Lung (tissue), 11 donors: ENCODE measurements at regions not wholly inside any gene's neighbourhood (a gene's known extent, or its start where the extent isn't known, plus 50 kb on each side); places are given as distances from the start of the nearest gene placed in this dataset.
"Not testable (repeated sequence)": the region's sequence is repeated elsewhere in the genome, so short reads cannot be mapped to it uniquely, and the experiment has no call there.

ENCODE experiments used
- ATAC-seq: fragments of 200-7000 bp; cut with Tn5 transposase; one replicate; pipeline ENCODE4 v1.9.1; 2020; ENCODE audit warnings: moderate number of reproducible peaks; ENCODE audit not compliant: insufficient read depth, low FRiP score
- DNase-seq, 3 donors: peaks; one replicate each; pipeline ENCODE4 v3.0.0-alpha.2; 2013 to 2017
- H3K27ac ChIP-seq, 2 donors: one replicate each; pipeline ENCODE4 v1.5.1; 2013; ENCODE audit warnings: mild to moderate bottlenecking in 2 of 2, moderate library complexity in 2 of 2, control low read depth in 1 of 2, inconsistent platforms in 1 of 2, low read depth in 1 of 2, low read length in 1 of 2
- H3K27me3 ChIP-seq, 3 donors: one replicate each; pipeline ENCODE4 v1.5.1; 2013; ENCODE audit warnings: low read length in 2 of 3; ENCODE audit not compliant: control insufficient read depth in 3 of 3, insufficient read depth in 3 of 3
- H3K36me3 ChIP-seq, 4 donors: one replicate each; pipeline ENCODE4 v1.5.1; 2013; ENCODE audit warnings: low read length in 4 of 4, mild to moderate bottlenecking in 1 of 4, moderate library complexity in 1 of 4; ENCODE audit not compliant: control insufficient read depth in 4 of 4, insufficient read depth in 4 of 4
- H3K4me1 ChIP-seq, 5 donors: one replicate each; pipeline ENCODE4 v1.5.1; 2013; ENCODE audit warnings: low read length in 5 of 5, mild to moderate bottlenecking in 2 of 5, moderate library complexity in 1 of 5; ENCODE audit not compliant: control insufficient read depth in 5 of 5, insufficient read depth in 5 of 5
- H3K4me3 ChIP-seq: one replicate; pipeline ENCODE4 v1.5.1; 2013; ENCODE audit warnings: mild to moderate bottlenecking, control low read depth, moderate library complexity
- H3K9ac ChIP-seq, 2 donors: one replicate each; pipeline ENCODE4 v1.5.1; 2013; ENCODE audit warnings: low read length in 2 of 2, control low read depth in 1 of 2; ENCODE audit not compliant: insufficient read depth in 1 of 2
- H3K9me3 ChIP-seq, 4 donors: one replicate each; pipeline ENCODE4 v1.5.1; 2013; ENCODE audit warnings: low read length in 3 of 4, mild to moderate bottlenecking in 1 of 4, moderate library complexity in 1 of 4; ENCODE audit not compliant: control insufficient read depth in 4 of 4, insufficient read depth in 3 of 4
- WGBS, 2 donors: extraction: QIAGEN DNeasy Blood & Tissue Kit; methylation state at CpG; one replicate each; pipeline ENCODE4 v1.1.7; 2013; 5-methylcytosine and 5-hydroxymethylcytosine counted together
- TF ChIP-seq, protein P1 (sequence below): IDR thresholded peaks from 2 replicates; pipeline ENCODE4 v1.5.1; 2012; ENCODE audit warnings: mild to moderate bottlenecking; ENCODE audit errors: control extremely low read depth, extremely low read depth
- donor health status: control.
- donor health status: control.
- donor health status: Bipolar disorder and iron deficiency.
- donor health status: healthy.
- donor health status: DM: yes; HTN: yes; CAD: no.

GRCh38 chr1:203559523-203559922, 65.6 kb downstream of the OPTC start:
- Histone ChIP-seq H3K27me3 (no peaks in the 10 kb centered on the region), H3K9ac (no peak overlapping the region), H3K4me3 (no peak overlapping the region), H3K4me1 (peaks cover 0 to 16% (median 7%) of the 10 kb centered on the region in 5 donors), H3K27ac (peak overlapping the region in 1 of 2 donors; percentile 81), H3K9me3 (no peaks in the 10 kb centered on the region), H3K36me3 (no peaks in the 10 kb centered on the region)
- ATAC-seq (no peak), DNase-seq (no peak)
- TF ChIP-seq, protein P1, sequence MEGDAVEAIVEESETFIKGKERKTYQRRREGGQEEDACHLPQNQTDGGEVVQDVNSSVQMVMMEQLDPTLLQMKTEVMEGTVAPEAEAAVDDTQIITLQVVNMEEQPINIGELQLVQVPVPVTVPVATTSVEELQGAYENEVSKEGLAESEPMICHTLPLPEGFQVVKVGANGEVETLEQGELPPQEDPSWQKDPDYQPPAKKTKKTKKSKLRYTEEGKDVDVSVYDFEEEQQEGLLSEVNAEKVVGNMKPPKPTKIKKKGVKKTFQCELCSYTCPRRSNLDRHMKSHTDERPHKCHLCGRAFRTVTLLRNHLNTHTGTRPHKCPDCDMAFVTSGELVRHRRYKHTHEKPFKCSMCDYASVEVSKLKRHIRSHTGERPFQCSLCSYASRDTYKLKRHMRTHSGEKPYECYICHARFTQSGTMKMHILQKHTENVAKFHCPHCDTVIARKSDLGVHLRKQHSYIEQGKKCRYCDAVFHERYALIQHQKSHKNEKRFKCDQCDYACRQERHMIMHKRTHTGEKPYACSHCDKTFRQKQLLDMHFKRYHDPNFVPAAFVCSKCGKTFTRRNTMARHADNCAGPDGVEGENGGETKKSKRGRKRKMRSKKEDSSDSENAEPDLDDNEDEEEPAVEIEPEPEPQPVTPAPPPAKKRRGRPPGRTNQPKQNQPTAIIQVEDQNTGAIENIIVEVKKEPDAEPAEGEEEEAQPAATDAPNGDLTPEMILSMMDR, result no peak
- 88 to 96% methylated on average over 6 of the region's 6 CpGs for WGBS, 2 donors

- not testable (repeated sequence) for H3K9ac ChIP-seq, H3K9me3 ChIP-seq, H3K36me3 ChIP-seq, H3K4me1 ChIP-seq, DNase-seq, ATAC-seq, H3K27me3 ChIP-seq, H3K4me3 ChIP-seq, H3K27ac ChIP-seq
- WGBS, 2 donors, result 94 to 96% methylated on average over 1 of the region's 1 CpG
Observed at GRCh38 chr1:203561761-203562160, 64.9 kb upstream of the ATP2B4 start.

DNA sequence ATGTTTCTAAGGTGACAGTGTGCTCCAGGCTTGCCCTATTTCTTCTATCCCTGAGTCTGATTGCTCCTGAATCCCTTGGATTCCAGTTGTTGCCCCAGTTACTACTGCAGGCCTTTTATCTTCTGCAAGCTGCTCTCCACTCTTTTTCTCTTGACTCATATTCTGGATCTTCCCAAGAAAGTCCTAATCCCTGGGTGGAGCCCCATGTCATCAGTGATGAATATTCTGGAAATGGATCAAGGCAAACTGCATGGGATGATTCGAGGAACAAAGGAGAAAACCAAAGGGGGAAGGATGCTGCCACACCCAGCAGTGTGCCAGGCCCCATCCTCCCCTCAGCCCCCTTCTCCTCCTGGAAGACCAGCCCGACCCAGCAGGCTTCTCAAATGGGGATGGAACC, 63.3 kb upstream of the ATP2B4 start:
- H3K4me1 ChIP-seq, result peaks cover 0 to 1% (median 0%) of the 10 kb centered on the region in 5 donors
- TF ChIP-seq, protein P1, result no peak
- no peaks in the 10 kb centered on the region for H3K36me3 ChIP-seq
- H3K27me3 ChIP-seq, result no peaks in the 10 kb centered on the region
- ATAC-seq (no peak), DNase-seq (no peak)
- no peak overlapping the region for H3K9ac ChIP-seq
- H3K27ac ChIP-seq, result no peak overlapping the region
- H3K4me3 ChIP-seq, result no peak overlapping the region
- WGBS, 2 donors, result 50 to 65% methylated on average over 2 of the region's 2 CpGs
- H3K9me3 ChIP-seq, result no peaks in the 10 kb centered on the region

- Histone ChIP-seq H3K9me3 (no peaks in the 10 kb centered on the region), H3K9ac (no peak overlapping the region), H3K27ac (no peak overlapping the region), H3K4me3 (no peak overlapping the region), H3K4me1 (peaks cover 0 to 1% (median 0%) of the 10 kb centered on the region in 5 donors), H3K27me3 (no peaks in the 10 kb centered on the region), H3K36me3 (no peaks in the 10 kb centered on the region)
- no peak for ATAC-seq
- DNase-seq, result no peak
- 90 to 92% methylated on average over 5 of the region's 5 CpGs for WGBS, 2 donors
- TF ChIP-seq, protein P1, result no peak
Observed at GRCh38 chr1:203564024-203564423, 62.6 kb upstream of the ATP2B4 start.
